Endometrium (tissue), 2 donors: ENCODE measurements at regions not wholly inside any gene's neighbourhood (a gene's known extent, or its start where the extent isn't known, plus 50 kb on each side); places are given as distances from the start of the nearest gene placed in this dataset.
A peak's percentile ranks its signal among the peaks of the same experiment; 100 is the strongest.

Experiments
- FAIRE-seq: peaks from 2 replicates; lab custom pipeline; 2012; peaks lifted over from hg19 to GRCh38; lab: Jason Lieb, UNC
- donor health status: control.
- donor health status: control.

- no peak for FAIRE-seq
Observed at GRCh38 chr13:75050419-75051046, 431.4 kb downstream of the TBC1D4 start.

DNA sequence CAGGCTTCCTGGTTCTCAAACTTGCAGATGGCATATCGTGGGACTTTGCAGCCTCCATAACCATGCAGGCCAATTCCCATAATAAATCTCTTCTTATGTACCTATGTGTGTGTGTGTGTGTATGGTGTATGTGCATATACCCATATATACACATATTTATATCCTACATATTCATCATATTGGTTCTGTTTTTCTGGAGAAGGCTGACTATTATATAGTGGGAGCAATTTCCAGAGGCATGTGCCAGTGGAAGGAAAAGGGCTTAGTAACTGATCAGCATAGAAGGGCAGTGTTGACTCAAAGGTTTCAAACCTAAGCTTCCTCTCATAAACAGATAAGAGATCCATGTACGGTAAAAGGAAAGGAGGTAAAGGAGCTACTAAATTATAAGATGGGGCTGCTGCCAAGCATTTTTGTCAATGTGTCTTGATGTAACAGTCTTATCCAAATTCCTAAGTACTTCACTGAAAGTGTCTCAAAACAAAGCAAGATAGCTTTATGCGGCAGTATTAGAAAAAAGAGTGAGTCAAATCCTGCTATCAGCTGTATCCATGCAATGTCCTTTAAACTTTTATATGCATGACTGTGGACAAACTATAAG, 432.1 kb downstream of the TBC1D4 start:
- no peak for FAIRE-seq

GRCh38 chr13:75042807-75043206, 439.2 kb downstream of the TBC1D4 start:
- FAIRE-seq, result no peak

- FAIRE-seq, result no peak
Observed at GRCh38 chr13:75038393-75039113, 443.4 kb downstream of the TBC1D4 start.

DNA sequence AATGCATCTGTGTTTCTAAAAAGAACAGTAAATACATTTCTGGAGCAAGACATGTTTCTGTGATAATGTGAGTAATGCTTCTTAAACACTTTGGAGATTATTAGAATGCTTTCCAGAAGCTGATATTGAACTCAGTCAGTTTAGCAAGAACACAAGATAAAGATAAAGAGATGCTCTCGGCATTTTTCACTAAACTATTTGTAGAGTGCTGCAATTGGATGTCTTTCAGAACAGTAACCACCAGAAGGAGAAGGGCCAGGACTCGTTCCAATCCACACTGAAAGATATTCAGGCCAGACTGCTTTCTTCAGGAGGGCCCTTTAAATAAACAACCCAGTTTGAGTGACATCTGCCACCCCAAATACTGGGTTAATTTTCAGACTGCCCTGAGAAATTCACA, 456.0 kb downstream of the TBC1D4 start:
- no peak for FAIRE-seq

- FAIRE-seq, result no peak
Observed at GRCh38 chr13:75024602-75025001, 457.4 kb downstream of the TBC1D4 start.

DNA sequence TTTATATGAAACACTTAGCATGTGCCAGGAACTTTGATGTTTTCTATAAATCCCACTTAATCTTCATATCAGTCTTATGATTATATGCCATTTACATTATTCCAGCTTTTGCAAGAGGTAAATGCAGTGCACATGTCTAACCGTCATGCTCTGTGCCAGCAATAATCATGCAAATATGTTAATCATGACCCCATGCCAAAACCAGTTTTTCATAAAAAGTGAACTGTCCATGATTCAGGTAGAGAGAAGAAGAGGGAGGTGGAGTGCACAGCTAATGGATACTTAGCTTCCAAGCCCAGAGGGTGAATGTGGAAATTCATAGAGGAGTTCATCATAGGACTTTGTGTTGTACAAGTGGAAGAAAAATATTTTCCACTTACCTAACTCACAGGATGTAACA, 458.4 kb downstream of the TBC1D4 start:
- FAIRE-seq, result no peak

- FAIRE-seq, result no peak
Observed at GRCh38 chr13:75021151-75021550, 460.8 kb downstream of the TBC1D4 start.

DNA sequence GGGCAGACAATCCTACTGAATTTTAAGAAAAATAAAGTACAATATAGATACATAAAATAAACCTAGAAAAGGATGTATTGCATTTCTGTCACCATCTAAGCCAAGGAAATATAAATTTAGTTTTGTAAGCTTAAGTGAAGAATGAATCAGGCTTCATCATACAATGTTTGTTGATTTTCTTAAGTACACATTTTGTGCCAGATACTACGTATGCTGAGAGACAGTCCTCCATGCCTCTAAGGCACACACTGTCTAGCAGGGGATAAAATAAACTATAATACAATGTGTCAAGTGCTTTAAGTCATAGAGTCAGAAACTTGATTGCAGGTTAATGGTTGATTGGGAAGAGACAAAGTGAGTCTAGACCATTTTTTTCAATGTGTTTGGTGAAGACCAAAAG, 465.7 kb downstream of the TBC1D4 start:
- FAIRE-seq, result no peak

DNA sequence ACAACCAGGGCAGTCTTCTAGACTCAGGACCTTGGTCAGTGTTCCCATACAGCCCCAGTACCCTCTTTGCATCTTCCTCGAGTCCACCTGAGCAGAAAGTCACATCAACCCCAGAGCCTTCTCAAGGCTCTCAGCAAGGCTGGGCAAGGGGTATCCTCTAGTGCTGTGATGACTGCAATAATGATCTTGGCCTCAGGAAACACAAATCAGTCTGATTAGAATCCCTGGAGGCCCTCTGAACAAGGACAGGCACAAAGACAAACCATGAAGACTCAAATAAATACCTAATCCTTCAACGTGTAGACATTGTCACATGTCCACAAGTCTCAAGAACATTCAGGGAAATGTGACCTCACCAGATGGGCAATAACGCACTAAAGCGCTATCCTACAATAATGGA, 468.2 kb downstream of the TBC1D4 start:
- FAIRE-seq, result no peak

DNA sequence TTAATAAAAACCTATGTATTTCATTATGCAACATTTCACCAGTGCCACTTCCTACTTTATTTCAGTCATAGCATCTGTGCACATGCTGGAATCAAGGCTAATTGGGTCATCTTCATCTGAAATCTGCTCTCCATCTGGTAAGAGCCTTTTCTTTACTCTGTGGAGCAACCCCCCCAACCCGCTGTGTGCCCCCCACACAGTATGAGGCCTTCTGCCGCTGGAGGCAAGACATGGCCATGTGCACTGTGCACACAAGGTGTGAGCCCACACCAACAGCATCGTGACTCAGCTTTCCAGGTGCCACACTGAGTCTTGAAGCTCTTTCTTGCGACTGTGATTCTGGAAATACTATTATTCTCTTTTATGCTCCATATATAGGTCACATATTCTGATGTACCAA, 471.0 kb downstream of the TBC1D4 start:
- no peak for FAIRE-seq

DNA sequence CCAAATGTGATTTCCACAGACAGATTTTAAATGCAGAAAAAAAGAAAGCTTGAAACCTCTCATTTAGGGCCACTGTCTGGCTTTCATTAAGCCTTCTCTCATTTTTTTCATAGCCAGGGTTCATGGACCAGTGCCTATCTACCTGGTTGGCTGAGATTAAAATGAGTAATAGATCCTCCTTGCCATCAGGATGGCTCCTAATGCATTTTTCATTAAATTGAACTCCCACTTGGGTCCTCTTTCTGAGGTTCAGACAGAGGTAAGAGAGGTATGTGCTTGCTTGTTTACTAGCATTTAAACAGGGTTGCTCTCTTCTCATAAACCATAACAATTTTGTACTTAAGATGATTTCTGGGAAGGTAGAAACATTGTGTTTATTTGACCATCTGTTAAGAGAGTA, 473.0 kb downstream of the TBC1D4 start:
- no peak for FAIRE-seq

DNA sequence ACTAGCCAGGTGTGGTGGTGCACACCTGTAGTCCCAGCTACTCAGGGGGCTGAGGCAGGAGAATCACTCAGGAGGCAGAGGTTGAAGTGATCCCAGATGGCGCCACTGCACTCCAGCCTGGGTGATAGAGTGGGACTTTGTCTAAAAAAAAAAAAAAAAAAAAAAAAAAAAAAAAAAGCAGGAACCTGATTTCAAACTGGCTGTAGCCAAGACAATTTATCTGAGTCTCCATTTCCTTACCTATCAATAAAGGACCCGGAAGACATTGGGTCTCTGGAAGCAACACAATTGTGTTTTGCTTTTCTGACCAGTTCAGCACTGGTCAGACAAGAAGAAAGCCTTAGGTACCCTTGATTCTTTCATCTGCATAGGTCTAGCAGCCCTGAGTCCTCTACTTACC, 491.0 kb downstream of the TBC1D4 start:
- FAIRE-seq, result no peak

- FAIRE-seq, result no peak
Observed at GRCh38 chr13:74987124-74987690, 494.8 kb downstream of the TBC1D4 start.

DNA sequence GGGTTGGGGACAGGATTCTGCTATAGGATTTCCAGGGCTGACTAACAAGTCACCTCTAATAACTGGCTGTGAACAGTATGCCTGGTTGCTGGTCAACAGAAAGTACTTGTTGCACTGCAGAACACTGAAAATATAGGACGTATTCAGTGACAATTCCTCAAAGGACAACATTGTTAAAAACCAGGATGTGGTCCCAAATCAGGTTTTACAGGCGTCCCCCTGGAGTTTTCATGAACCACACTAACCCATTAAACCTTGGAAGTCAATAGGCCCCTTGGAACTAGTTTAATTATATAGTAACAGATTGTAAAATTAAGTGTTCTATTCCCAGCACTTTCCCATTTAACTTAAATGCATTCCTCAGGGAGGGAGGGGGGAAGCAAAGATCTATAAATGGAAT, 495.4 kb downstream of the TBC1D4 start:
- no peak for FAIRE-seq

DNA sequence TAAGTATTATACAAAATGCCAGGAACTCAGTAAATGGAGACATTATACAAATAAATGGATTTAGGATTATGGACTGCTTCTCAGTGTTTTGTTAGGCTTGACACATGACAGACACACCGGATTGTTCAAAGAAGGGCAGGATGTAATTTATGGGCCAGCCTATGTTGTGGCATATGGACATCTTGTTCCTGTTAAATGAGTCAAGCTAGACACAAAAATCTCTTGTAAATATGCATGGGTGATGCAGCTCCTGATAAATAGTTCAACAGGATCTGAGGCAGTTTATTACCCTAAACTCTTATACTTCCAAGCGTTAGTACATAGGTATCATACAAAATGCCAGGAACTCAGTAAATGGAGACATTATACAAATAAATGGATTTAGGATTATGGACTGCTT, 502.3 kb downstream of the TBC1D4 start:
- no peak for FAIRE-seq

DNA sequence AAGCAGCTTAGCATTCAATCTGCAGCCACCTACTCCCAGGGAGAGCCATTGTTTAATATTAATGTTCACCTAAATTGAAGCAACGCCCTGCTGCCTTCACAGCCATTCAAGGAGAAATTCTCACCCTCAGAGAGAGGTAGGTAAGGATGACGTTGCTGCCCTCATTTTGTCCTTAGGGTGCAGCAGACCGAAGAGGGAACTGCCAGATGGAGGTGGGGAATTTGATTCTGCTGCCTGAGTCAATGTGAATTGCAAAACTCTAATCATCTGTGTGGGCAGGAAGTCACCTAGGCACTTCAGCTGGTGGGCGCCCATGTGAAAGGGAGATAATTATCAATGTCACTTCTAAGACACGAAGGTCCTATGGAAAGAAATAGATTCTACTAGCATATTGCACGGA, 503.4 kb downstream of the TBC1D4 start:
- FAIRE-seq, result no peak

DNA sequence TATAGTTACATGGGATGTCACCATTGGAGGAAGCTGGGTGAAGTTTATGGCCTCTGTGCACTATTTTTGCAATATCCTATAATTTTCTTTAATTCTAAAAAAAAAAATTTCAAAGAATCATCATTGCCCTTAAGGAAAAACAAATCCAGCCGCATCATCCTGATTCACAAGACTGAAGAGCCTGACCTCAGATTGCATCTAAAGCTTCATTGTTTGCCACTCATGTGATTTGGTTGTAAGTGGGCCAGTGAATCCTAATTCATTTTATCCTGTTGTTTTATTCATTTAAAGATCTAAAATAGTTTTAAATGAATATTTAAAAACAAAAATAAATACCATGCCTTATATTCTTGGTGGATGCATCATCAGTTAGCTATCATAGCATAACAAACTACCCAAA, 504.5 kb downstream of the TBC1D4 start:
- no peak for FAIRE-seq

- FAIRE-seq, result no peak
Observed at GRCh38 chr13:74975111-74975510, 506.9 kb downstream of the TBC1D4 start.

- FAIRE-seq, result no peak
Observed at GRCh38 chr13:74973935-74974879, 507.8 kb downstream of the TBC1D4 start.

DNA sequence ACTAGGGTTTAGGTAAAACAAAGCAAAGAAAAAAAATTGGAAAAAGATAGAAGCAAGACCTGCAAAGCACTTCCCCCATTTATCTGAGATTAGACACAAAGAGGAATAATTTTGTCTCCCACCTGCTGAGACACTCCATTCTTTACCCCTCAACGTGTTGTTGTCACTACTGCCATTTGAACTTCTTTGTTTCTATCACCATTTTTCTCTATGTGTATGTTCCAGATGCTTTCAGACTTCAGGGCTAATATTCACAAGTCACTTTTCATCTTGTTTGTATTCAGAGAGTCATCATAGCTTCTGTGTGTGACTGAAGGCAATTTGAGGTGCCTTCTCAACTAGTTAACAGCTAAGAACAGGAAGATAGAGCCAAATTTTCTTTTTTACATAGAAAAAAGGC, 512.5 kb downstream of the TBC1D4 start:
- no peak for FAIRE-seq

GRCh38 chr13:74966814-74967424, 515.0 kb downstream of the TBC1D4 start:
- FAIRE-seq, result peak; percentile 83
